Activated CD4-positive, alpha-beta memory T cell treated with anti-CD3 and anti-CD28 coated beads for 36 hours (primary cell): ENCODE measurements at regions not wholly inside any gene's neighbourhood (a gene's known extent, or its start where the extent isn't known, plus 50 kb on each side); places are given as distances from the start of the nearest gene placed in this dataset.

Source experiments
- CTCF ChIA-PET: fragments of 350-600 bp; sonication (Branson Sonifier 250); formaldehyde crosslinking; loops from one replicate; lab custom pipeline; 2021; ENCODE audit warnings: antibody characterized with exemption, inconsistent platforms; lab: Charles Lee
- POLR2A ChIA-PET: fragments of 350-600 bp; sonication (Branson Sonifier 250); formaldehyde crosslinking; loops from one replicate; lab custom pipeline; 2021; ENCODE audit warnings: antibody characterized with exemption; lab: Charles Lee
- DNase-seq: peaks from one replicate; pipeline ENCODE4 v3.0.0-alpha.2; 2020
- H3K27ac Mint-ChIP-seq: one replicate; pipeline ENCODE4 v1.8.0; 2021; ENCODE audit warnings: mixed read lengths
- H3K27me3 Mint-ChIP-seq: one replicate; pipeline ENCODE4 v1.8.0; 2021; ENCODE audit warnings: mixed read lengths
- H3K36me3 Mint-ChIP-seq: one replicate; pipeline ENCODE4 v1.8.0; 2021; ENCODE audit warnings: mixed read lengths
- H3K4me1 Mint-ChIP-seq: one replicate; pipeline ENCODE4 v1.8.0; 2021; ENCODE audit warnings: low read depth, mixed read lengths
- H3K4me3 Mint-ChIP-seq: one replicate; pipeline ENCODE4 v1.8.0; 2021; ENCODE audit warnings: mild to moderate bottlenecking, mixed read lengths
- H3K9me3 Mint-ChIP-seq: one replicate; pipeline ENCODE4 v1.8.0; 2021; ENCODE audit warnings: mixed read lengths
- intact Hi-C: fragments of 100-400 bp; cut with micrococcal nuclease; formaldehyde crosslinking; loops from one replicate; pipeline ENCODE4 v1.15.1; 2023

- H3K27me3 Mint-ChIP-seq = peaks cover 23% of the 10 kb centered on the region
- peaks cover 5% of the 10 kb centered on the region for H3K9me3 Mint-ChIP-seq
- CTCF ChIA-PET = no interaction called here
- no peak overlapping the region for H3K4me3 Mint-ChIP-seq
- no peak overlapping the region for H3K27ac Mint-ChIP-seq
- H3K4me1 Mint-ChIP-seq = no peaks in the 10 kb centered on the region
- intact Hi-C loops = no loop called here
- DNase-seq = no peak
- no peaks in the 10 kb centered on the region for H3K36me3 Mint-ChIP-seq
- POLR2A ChIA-PET = no interaction called here
These were observed 69.7 kb downstream of the PSMB1 start for GRCh38 chr6:170483413-170483812.

GRCh38 chr6:170480050-170480692, 72.9 kb downstream of the PSMB1 start:
- Mint-ChIP-seq H3K36me3 (no peaks in the 10 kb centered on the region), H3K27ac (no peak overlapping the region), H3K4me3 (no peak overlapping the region), H3K4me1 (no peaks in the 10 kb centered on the region), H3K9me3 (peaks cover 5% of the 10 kb centered on the region), H3K27me3 (peaks cover 28% of the 10 kb centered on the region)
- POLR2A ChIA-PET = no interaction called here
- CTCF ChIA-PET = no interaction called here
- intact Hi-C loops = no loop called here
- no peak for DNase-seq

GRCh38 chr6:170476360-170476759, 76.7 kb downstream of the PSMB1 start:
- no peaks in the 10 kb centered on the region for H3K4me1 Mint-ChIP-seq
- no peak overlapping the region for H3K4me3 Mint-ChIP-seq
- no peak overlapping the region for H3K27ac Mint-ChIP-seq
- ChIA-PET POLR2A (no interaction called here), CTCF (no interaction called here)
- intact Hi-C loops = no loop called here
- no peaks in the 10 kb centered on the region for H3K36me3 Mint-ChIP-seq
- no peak for DNase-seq
- peaks cover 16% of the 10 kb centered on the region for H3K27me3 Mint-ChIP-seq
- H3K9me3 Mint-ChIP-seq = no peaks in the 10 kb centered on the region

DNA sequence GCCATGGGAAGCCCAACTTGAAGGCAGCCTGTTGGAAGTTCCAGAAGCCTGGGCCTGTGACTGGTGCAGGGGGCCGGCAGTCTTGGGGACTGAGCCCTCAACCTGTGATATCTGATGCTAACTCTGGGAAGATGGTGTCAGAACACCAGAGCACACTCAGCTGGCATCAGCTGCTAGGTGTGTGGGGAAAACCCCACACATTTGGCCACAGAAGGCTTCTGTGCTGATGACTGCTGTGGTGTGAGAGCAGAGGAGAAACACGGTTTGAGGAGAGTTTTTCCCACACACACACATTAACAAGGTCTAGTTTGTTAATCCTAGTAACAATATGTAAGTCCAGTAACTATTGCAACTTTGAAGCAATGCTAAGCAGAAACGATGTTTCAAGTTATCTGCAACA, 78.0 kb downstream of the PSMB1 start:
- H3K4me3 Mint-ChIP-seq = no peak overlapping the region
- H3K36me3 Mint-ChIP-seq = no peaks in the 10 kb centered on the region
- DNase-seq = no peak
- H3K9me3 Mint-ChIP-seq = no peaks in the 10 kb centered on the region
- POLR2A ChIA-PET = no interaction called here
- H3K4me1 Mint-ChIP-seq = no peaks in the 10 kb centered on the region
- intact Hi-C loops = no loop called here
- H3K27ac Mint-ChIP-seq = no peak overlapping the region
- H3K27me3 Mint-ChIP-seq = peaks cover 9% of the 10 kb centered on the region
- CTCF ChIA-PET = no interaction called here

GRCh38 chr6:170473801-170474200, 79.3 kb downstream of the PSMB1 start:
- intact Hi-C loops = no loop called here
- CTCF ChIA-PET = no interaction called here
- POLR2A ChIA-PET = no interaction called here
- Mint-ChIP-seq H3K9me3 (no peaks in the 10 kb centered on the region), H3K4me3 (no peak overlapping the region), H3K27ac (no peak overlapping the region), H3K27me3 (peaks cover 9% of the 10 kb centered on the region), H3K36me3 (no peaks in the 10 kb centered on the region), H3K4me1 (no peaks in the 10 kb centered on the region)
- no peak for DNase-seq

GRCh38 chr6:170473301-170473717, 79.8 kb downstream of the PSMB1 start:
- Mint-ChIP-seq H3K36me3 (no peaks in the 10 kb centered on the region), H3K27ac (no peak overlapping the region), H3K9me3 (no peaks in the 10 kb centered on the region), H3K4me3 (no peak overlapping the region), H3K4me1 (no peaks in the 10 kb centered on the region), H3K27me3 (peaks cover 7% of the 10 kb centered on the region)
- no peak for DNase-seq
- CTCF ChIA-PET = no interaction called here
- intact Hi-C loops = no loop called here
- POLR2A ChIA-PET = no interaction called here

GRCh38 chr6:170471491-170471890, 81.6 kb downstream of the PSMB1 start:
- H3K9me3 Mint-ChIP-seq = peaks cover 8% of the 10 kb centered on the region
- DNase-seq = no peak
- H3K36me3 Mint-ChIP-seq = no peaks in the 10 kb centered on the region
- ChIA-PET CTCF (no interaction called here), POLR2A (no interaction called here)
- no peak overlapping the region for H3K27ac Mint-ChIP-seq
- H3K4me3 Mint-ChIP-seq = no peak overlapping the region
- peaks cover 3% of the 10 kb centered on the region for H3K27me3 Mint-ChIP-seq
- H3K4me1 Mint-ChIP-seq = no peaks in the 10 kb centered on the region
- intact Hi-C loops = no loop called here

DNA sequence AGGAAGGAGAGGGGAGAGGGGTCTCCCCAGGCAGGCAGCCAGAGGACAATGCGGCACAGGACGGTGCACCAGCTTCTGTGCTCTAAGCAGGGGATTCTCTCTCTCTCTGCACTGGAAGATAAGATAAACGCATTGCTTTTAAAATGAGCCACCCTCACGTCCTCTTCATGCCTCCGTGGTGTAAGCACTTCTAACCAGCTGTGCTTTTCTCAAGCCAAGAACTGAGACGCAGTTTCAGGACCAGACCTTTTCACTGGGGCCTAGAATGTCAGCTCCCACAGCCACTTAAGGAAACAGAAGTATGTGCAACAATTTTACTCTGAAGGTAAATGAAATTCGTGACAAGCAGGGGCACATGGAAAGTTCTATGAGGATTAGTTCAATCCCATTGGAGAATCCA, 82.4 kb downstream of the PSMB1 start:
- CTCF ChIA-PET = no interaction called here
- H3K36me3 Mint-ChIP-seq = peaks cover 1% of the 10 kb centered on the region
- no peak for DNase-seq
- H3K4me3 Mint-ChIP-seq = no peak overlapping the region
- H3K27ac Mint-ChIP-seq = no peak overlapping the region
- intact Hi-C loops = no loop called here
- POLR2A ChIA-PET = no interaction called here
- H3K9me3 Mint-ChIP-seq = peaks cover 10% of the 10 kb centered on the region
- H3K27me3 Mint-ChIP-seq = peaks cover 1% of the 10 kb centered on the region
- no peaks in the 10 kb centered on the region for H3K4me1 Mint-ChIP-seq

DNA sequence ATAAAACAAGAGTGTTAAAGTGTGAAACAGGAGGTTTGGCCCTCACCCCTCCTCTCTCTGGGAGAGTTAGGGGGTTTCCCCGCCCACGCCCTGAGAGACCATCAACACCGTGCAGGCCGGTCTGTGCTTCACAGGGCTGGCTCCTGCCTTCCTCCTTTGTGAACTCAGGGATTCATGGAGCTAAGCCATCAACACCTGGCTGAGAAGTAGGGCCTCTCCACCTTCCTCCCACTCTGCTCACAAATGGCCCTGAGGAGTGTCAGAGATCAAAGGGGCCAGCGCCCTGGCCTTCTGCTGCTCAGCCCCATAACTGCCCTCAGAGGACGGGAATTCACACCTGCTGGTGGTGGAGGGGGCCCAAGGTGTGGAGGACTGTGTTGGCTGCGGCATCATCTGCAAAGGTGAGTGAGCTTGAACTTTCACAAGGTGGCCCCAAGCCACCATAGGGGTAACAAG, 88.6 kb downstream of the PSMB1 start:
- POLR2A ChIA-PET = no interaction called here
- no peak overlapping the region for H3K27ac Mint-ChIP-seq
- H3K4me1 Mint-ChIP-seq = peaks cover 4% of the 10 kb centered on the region
- H3K36me3 Mint-ChIP-seq = peaks cover 2% of the 10 kb centered on the region
- intact Hi-C loops = no loop called here
- no peak overlapping the region for H3K4me3 Mint-ChIP-seq
- peaks cover 4% of the 10 kb centered on the region for H3K27me3 Mint-ChIP-seq
- no peak for DNase-seq
- CTCF ChIA-PET = no interaction called here
- peaks cover 11% of the 10 kb centered on the region for H3K9me3 Mint-ChIP-seq

DNA sequence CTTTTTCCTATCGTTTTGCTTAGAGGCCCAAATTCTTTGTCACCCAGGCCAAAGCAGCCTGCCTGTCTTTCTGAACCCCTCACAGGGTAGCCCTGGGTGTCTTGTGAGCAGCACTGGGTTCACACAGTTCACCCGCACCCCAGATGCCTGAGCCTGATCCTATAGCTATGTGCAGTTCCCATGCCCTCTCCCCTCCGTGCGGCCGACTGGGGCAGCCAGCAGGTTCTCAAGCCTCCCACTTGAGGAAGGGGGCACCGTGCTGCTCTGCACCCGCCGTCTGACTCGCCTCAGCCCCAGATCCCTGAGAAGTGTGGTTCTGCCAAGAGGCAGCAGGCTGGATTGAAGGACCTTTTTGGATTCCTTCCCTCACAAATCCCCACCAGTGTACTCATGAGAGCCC, 89.0 kb downstream of the PSMB1 start:
- CTCF ChIA-PET = no interaction called here
- intact Hi-C loops = no loop called here
- DNase-seq = no peak
- peaks cover 11% of the 10 kb centered on the region for H3K9me3 Mint-ChIP-seq
- POLR2A ChIA-PET = no interaction called here
- no peak overlapping the region for H3K27ac Mint-ChIP-seq
- peaks cover 2% of the 10 kb centered on the region for H3K36me3 Mint-ChIP-seq
- peaks cover 6% of the 10 kb centered on the region for H3K4me1 Mint-ChIP-seq
- H3K4me3 Mint-ChIP-seq = no peak overlapping the region
- peaks cover 4% of the 10 kb centered on the region for H3K27me3 Mint-ChIP-seq

GRCh38 chr6:170463101-170463721, 89.9 kb downstream of the PSMB1 start:
- Mint-ChIP-seq H3K27ac (no peak overlapping the region), H3K9me3 (peaks cover 10% of the 10 kb centered on the region), H3K4me3 (no peak overlapping the region), H3K27me3 (peaks cover 4% of the 10 kb centered on the region), H3K4me1 (peaks cover 6% of the 10 kb centered on the region), H3K36me3 (peaks cover 2% of the 10 kb centered on the region)
- CTCF ChIA-PET = no interaction called here
- POLR2A ChIA-PET = no interaction called here
- intact Hi-C loops = no loop called here
- no peak for DNase-seq

GRCh38 chr6:170462366-170463020, 90.6 kb downstream of the PSMB1 start:
- no peak overlapping the region for H3K4me3 Mint-ChIP-seq
- intact Hi-C loops = no loop called here
- CTCF ChIA-PET = no interaction called here

More at GRCh38 chr6:170462366-170463020, 90.6 kb downstream of the PSMB1 start:
- H3K27me3 Mint-ChIP-seq = peaks cover 4% of the 10 kb centered on the region
- POLR2A ChIA-PET = no interaction called here
- H3K9me3 Mint-ChIP-seq = peaks cover 3% of the 10 kb centered on the region
- no peak for DNase-seq
- H3K36me3 Mint-ChIP-seq = peaks cover 2% of the 10 kb centered on the region
- peaks cover 6% of the 10 kb centered on the region for H3K4me1 Mint-ChIP-seq
- H3K27ac Mint-ChIP-seq = no peak overlapping the region
